Thyroid gland (tissue), 4 donors: ENCODE measurements at regions not wholly inside any gene's neighbourhood (a gene's known extent, or its start where the extent isn't known, plus 50 kb on each side); places are given as distances from the start of the nearest gene placed in this dataset.
A peak's percentile ranks its signal among the peaks of the same experiment; 100 is the strongest.

Experiments
- DNase-seq, 2 donors: peaks; one replicate each; pipeline ENCODE4 v3.0.0-alpha.2; 2019
- H3K27ac ChIP-seq, 3 donors: fragments of 200-600 bp; sonication (generic); 1 replicate in 2 of 3; 2 replicates in 1 of 3; pipeline ENCODE4 v1.5.1; 2016 to 2019; ENCODE audit warnings: mild to moderate bottlenecking in 1 of 3, moderate library complexity in 1 of 3
- H3K27me3 ChIP-seq: fragments of 200-600 bp; sonication (generic); one replicate; pipeline ENCODE4 v1.5.1; 2019
- H3K36me3 ChIP-seq, 2 donors: fragments of 200-600 bp; sonication (generic); one replicate each; pipeline ENCODE4 v1.5.1; 2016 to 2019
- H3K4me1 ChIP-seq, 2 donors: fragments of 200-600 bp; sonication (generic); one replicate each; pipeline ENCODE4 v1.5.1; 2017 to 2019
- H3K4me3 ChIP-seq, 3 donors: fragments of 200-600 bp; sonication (generic); replicated peaks in 1 of 3; 1 replicate in 2 of 3; 2 replicates in 1 of 3; pipeline ENCODE4 v1.5.1; 2016; ENCODE audit warnings: mild to moderate bottlenecking in 1 of 3
- H3K9me3 ChIP-seq: fragments of 200-600 bp; sonication (generic); one replicate; pipeline ENCODE4 v1.5.1; 2017
- POLR2A ChIP-seq, 2 donors: fragments of 450-650 bp; IDR thresholded peaks; one replicate each; pipeline ENCODE4 v1.6.1; 2017; ENCODE audit warnings: antibody characterized with exemption in 2 of 2, mild to moderate bottlenecking in 2 of 2, moderate library complexity in 1 of 2
- WGBS, 2 donors: methylation state at CpG; one replicate each; pipeline ENCODE4 v1.1.5; 2017; 5-methylcytosine and 5-hydroxymethylcytosine counted together
- intact Hi-C: fragments of 100-400 bp; cut with DNase I; formaldehyde crosslinking; loops from one replicate; pipeline ENCODE4 v1.15.1; 2023
- TF ChIP-seq, protein P1 (sequence below), 6 experiments: fragments of 200-600 bp in 3 of 6; fragments of 450-650 bp in 3 of 6; sonication (generic) in 3 of 6; IDR thresholded peaks; one replicate each; pipeline ENCODE4 v1.5.1; 2016 to 2019; ENCODE audit warnings: antibody characterized with exemption in 6 of 6, mild to moderate bottlenecking in 2 of 6, inconsistent platforms in 1 of 6, moderate library complexity in 1 of 6

DNA sequence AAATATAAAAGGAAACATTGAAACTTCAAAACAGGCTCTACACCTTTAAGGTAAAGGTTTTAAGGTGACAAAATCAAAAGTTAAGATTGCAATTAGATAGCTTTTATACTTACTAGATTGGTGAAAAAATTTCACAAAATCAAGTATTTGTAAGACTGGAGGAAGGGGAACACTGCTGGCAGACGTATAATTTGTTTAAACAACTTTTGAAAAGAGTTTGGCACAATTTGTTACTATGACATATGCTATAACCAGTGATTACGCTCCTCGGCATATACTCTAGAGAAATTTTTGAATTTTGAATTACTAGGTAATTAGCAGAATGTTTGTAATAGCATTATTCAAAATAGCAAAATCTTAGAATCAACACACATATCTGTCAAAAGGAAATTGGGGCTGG lies 425.0 kb downstream of the LRRIQ3 start:
- Histone ChIP-seq H3K27me3 (no peaks in the 10 kb centered on the region), H3K27ac (no peak overlapping the region), H3K4me3 (no peak overlapping the region), H3K9me3 (no peaks in the 10 kb centered on the region), H3K36me3 (no peaks in the 10 kb centered on the region), H3K4me1 (no peaks in the 10 kb centered on the region)
- no peak for DNase-seq
- TF ChIP-seq, protein P1, sequence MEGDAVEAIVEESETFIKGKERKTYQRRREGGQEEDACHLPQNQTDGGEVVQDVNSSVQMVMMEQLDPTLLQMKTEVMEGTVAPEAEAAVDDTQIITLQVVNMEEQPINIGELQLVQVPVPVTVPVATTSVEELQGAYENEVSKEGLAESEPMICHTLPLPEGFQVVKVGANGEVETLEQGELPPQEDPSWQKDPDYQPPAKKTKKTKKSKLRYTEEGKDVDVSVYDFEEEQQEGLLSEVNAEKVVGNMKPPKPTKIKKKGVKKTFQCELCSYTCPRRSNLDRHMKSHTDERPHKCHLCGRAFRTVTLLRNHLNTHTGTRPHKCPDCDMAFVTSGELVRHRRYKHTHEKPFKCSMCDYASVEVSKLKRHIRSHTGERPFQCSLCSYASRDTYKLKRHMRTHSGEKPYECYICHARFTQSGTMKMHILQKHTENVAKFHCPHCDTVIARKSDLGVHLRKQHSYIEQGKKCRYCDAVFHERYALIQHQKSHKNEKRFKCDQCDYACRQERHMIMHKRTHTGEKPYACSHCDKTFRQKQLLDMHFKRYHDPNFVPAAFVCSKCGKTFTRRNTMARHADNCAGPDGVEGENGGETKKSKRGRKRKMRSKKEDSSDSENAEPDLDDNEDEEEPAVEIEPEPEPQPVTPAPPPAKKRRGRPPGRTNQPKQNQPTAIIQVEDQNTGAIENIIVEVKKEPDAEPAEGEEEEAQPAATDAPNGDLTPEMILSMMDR (IDR thresholded peaks at IDR 0.05), result no peak
- no peak for TF ChIP-seq POLR2A (IDR thresholded peaks at IDR 0.05)
- 81 to 84% methylated on average over 3 of the region's 3 CpGs for WGBS, 2 donors
- intact Hi-C loops, result no loop called here

DNA sequence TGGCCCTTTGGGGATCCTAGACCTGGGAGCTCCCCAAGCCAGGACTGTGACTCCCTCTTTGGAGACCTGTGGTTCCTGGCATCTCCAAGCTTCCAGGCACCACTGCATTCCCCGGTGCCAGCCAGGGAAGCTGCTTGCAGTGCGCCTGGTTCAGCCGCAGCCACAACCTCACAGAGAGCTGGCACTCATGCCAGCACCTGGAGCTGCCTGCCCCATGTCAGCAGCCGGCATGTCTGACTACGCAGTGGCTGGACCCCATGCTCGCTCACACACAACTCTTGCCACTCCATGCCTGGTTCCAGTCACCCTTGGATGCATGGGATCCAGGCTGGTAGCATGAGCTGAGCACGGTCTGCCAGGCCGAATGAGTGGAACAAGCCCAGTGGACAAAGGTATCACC lies 426.6 kb downstream of the LRRIQ3 start:
- no peaks in the 10 kb centered on the region for H3K4me1 ChIP-seq
- DNase-seq, result no peak
- intact Hi-C loops, result no loop called here
- H3K27ac ChIP-seq, result no peak overlapping the region
- H3K36me3 ChIP-seq, result no peaks in the 10 kb centered on the region
- no peaks in the 10 kb centered on the region for H3K27me3 ChIP-seq
- no peak overlapping the region for H3K4me3 ChIP-seq
- WGBS, 2 donors, result 81 to 90% methylated on average over 3 to 8 of the region's 8 CpGs
- no peaks in the 10 kb centered on the region for H3K9me3 ChIP-seq
- no peak for TF ChIP-seq POLR2A (IDR thresholded peaks at IDR 0.05)
- TF ChIP-seq, protein P1 (IDR thresholded peaks at IDR 0.05), result no peak

DNA sequence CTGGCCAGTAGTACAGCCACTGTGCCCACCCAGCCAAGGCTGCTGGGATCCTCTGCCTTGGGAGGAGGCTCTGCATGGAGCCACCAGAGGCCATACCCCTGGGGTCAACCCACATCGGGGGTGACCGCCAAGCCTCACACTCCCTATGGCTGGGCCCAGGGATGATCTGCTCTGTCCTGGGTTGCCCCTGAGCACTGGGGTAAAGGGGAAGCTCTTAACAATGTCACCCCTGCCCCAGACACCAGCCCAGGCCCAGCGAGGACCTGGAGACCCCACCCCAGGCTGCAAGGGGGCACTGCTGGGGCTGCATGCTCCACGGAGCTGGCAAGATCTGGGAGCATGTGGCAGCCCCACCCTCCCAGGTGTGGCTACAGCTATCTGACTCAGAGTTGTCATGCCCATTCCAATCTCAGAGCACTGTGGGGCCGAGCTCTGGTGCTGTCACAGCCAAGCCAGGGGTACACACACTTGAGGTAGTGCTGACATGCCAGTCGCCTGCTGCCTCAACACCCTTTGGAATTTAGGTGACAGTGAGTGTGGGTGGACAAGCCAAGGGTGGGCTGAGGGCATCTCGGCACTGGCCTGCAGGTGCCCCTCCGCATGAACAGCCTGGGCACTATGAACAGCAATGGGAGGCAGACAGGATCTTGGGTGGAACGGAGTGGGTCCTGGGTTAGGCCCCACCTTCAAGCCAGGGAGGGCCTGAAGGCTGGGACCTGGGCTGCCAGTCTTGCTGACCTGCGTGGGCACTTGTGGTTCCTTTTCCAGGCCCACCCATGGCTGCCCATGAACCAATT lies 427.7 kb downstream of the LRRIQ3 start:
- Histone ChIP-seq H3K27ac (no peak overlapping the region), H3K4me1 (peaks cover 1 to 8% of the 10 kb centered on the region in 2 donors), H3K4me3 (no peak overlapping the region), H3K27me3 (no peaks in the 10 kb centered on the region), H3K9me3 (no peaks in the 10 kb centered on the region), H3K36me3 (no peaks in the 10 kb centered on the region)
- no peak for DNase-seq
- intact Hi-C loops, result no loop called here
- TF ChIP-seq, protein P1 (IDR thresholded peaks at IDR 0.05), result no peak
- no peak for TF ChIP-seq POLR2A (IDR thresholded peaks at IDR 0.05)
- 88 to 90% methylated on average over 4 to 10 of the region's 10 CpGs for WGBS, 2 donors

DNA sequence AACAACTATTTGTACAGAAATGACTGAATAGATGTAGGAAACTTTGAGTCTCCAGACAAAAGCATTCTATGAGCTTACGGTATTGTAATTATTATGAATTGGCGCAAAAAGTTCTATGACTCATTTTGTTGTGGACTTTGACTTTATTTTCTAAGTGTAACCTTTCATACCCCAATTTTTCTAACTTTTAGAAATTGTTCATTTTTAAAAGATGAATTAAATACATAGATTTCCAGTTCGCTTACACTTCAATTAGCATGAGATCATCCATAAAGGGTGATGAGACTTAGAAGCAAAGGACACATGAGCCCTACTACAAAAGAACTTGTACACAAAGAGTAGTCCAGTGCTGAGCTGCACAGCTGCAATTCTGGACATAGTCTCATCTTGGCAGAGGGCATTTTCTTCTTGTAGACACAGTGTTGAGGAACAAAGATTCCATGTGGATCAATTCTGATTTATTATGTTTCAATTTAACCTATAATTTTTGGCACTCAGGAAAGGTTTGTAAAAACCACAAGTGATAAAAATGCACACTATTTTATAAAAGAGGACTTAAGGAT lies 431.1 kb downstream of the LRRIQ3 start:
- 85 to 90% methylated on average over 3 of the region's 3 CpGs for WGBS, 2 donors
- no peaks in the 10 kb centered on the region for H3K9me3 ChIP-seq
- no peak overlapping the region for H3K4me3 ChIP-seq
- no peak for DNase-seq
- intact Hi-C loops, result no loop called here
- H3K4me1 ChIP-seq, result peaks cover 3 to 8% of the 10 kb centered on the region in 2 donors
- no peaks in the 10 kb centered on the region for H3K27me3 ChIP-seq
- TF ChIP-seq, protein P1 (IDR thresholded peaks at IDR 0.05), result no peak
- TF ChIP-seq POLR2A (IDR thresholded peaks at IDR 0.05), result no peak
- no peaks in the 10 kb centered on the region for H3K36me3 ChIP-seq
- no peak overlapping the region for H3K27ac ChIP-seq

DNA sequence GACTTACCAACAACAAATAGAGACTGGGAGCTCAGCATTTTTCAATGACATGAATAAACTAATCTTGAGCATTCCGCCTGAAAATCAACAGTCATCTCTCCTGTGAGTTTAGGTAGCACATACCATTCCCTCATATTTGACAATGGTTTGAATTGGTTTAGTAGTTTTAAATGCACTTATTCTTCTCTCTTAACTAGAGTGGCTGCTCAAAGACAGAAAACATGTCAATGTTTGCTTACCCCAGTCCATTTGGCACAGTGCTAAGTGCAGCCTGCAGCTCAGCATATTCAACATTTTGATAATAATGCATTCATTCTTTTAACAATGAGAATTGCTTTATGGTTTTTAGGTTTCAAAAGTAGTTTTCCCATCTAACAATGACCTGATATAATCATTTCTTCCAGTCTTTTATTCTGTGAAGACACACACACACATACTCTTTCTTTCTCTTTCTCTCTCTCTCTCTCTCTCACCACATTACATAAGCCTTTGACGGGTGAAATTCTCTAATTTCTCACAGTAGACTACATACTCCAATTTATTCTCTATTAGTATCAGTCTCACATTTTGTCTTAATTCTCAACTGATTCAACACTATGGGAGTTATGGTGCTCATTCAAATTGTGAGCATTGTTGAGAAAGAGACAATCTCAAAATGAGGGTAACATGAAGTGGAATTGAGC lies 432.3 kb downstream of the LRRIQ3 start:
- Histone ChIP-seq H3K4me3 (no peak overlapping the region), H3K36me3 (no peaks in the 10 kb centered on the region), H3K27ac (no peak overlapping the region), H3K9me3 (no peaks in the 10 kb centered on the region), H3K27me3 (no peaks in the 10 kb centered on the region), H3K4me1 (peaks cover 3 to 8% of the 10 kb centered on the region in 2 donors)
- DNase-seq, result peak in 1 of 2 donors; percentile 21
- intact Hi-C loops, result no loop called here
- TF ChIP-seq, protein P1 (IDR thresholded peaks at IDR 0.05), result no peak
- TF ChIP-seq POLR2A (IDR thresholded peaks at IDR 0.05), result no peak
- 42 to 49% methylated on average over 2 of the region's 2 CpGs for WGBS, 2 donors
